HEK293T (cell line): ENCODE measurements at regions not wholly inside any gene's neighbourhood (a gene's known extent, or its start where the extent isn't known, plus 50 kb on each side); places are given as distances from the start of the nearest gene placed in this dataset.

Experiments used
- ARNT ChIP-seq: fragments of 450-650 bp; IDR thresholded peaks from 2 replicates; pipeline ENCODE4 v1.6.1; 2017; ENCODE audit warnings: mild to moderate bottlenecking
- BHLHE40 ChIP-seq: fragments of 450-650 bp; IDR thresholded peaks from 2 replicates; pipeline ENCODE4 v1.6.1; 2016; ENCODE audit warnings: mild to moderate bottlenecking, moderate library complexity, borderline replicate concordance
- CTBP1 ChIP-seq: fragments of 450-650 bp; IDR thresholded peaks from 2 replicates; pipeline ENCODE4 v1.6.1; 2016; ENCODE audit warnings: borderline replicate concordance
- ELF4 ChIP-seq: fragments of 450-650 bp; IDR thresholded peaks from 2 replicates; pipeline ENCODE4 v1.6.1; 2017; ENCODE audit warnings: antibody characterized with exemption
- FOXA1 ChIP-seq: fragments of 450-650 bp; IDR thresholded peaks from 2 replicates; pipeline ENCODE4 v1.6.1; 2016; ENCODE audit warnings: mild to moderate bottlenecking
- FOXK2 ChIP-seq: fragments of 450-650 bp; IDR thresholded peaks from 2 replicates; pipeline ENCODE4 v1.6.1; 2016; ENCODE audit warnings: mild to moderate bottlenecking
- FOXM1 ChIP-seq: fragments of 450-650 bp; IDR thresholded peaks from 2 replicates; pipeline ENCODE4 v1.6.1; 2017; ENCODE audit warnings: mild to moderate bottlenecking, borderline replicate concordance
- LEF1 ChIP-seq: fragments of 450-650 bp; IDR thresholded peaks from 2 replicates; pipeline ENCODE4 v1.6.1; 2017; ENCODE audit warnings: mild to moderate bottlenecking, borderline replicate concordance
- NFRKB ChIP-seq: fragments of 450-650 bp; IDR thresholded peaks from 2 replicates; pipeline ENCODE4 v1.6.1; 2016; ENCODE audit warnings: mild to moderate bottlenecking, moderate library complexity
- SP1 ChIP-seq: fragments of 450-650 bp; IDR thresholded peaks from 2 replicates; pipeline ENCODE4 v1.6.1; 2017
- SUZ12 ChIP-seq: fragments of 450-650 bp; IDR thresholded peaks from 2 replicates; pipeline ENCODE4 v1.6.1; 2016; ENCODE audit warnings: mild to moderate bottlenecking
- TF ChIP-seq, protein P1 (sequence below): fragments of 450-650 bp; IDR thresholded peaks from 2 replicates; pipeline ENCODE4 v1.6.1; 2016

DNA sequence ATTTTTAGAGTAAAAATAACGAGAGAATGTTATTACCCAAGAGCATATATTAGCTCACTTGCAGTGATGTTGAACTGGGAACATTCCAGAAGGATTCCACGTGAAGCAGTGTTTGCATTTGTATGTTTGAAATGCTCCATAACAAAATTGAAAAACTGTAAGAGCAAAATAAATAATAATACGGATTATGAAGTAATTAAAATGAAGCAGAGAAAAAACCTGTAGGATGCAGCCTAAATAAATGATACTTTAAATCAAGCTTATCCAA is 203.3 kb downstream of the BAMBI start:
- TF ChIP-seq FOXA1 (no peak), SP1 (no peak), FOXK2 (no peak), BHLHE40 (no peak), FOXM1 (no peak), CTBP1 (no peak), LEF1 (no peak), ELF4 (no peak), SUZ12 (no peak), ARNT (no peak), NFRKB (no peak)
- TF ChIP-seq, protein P1, sequence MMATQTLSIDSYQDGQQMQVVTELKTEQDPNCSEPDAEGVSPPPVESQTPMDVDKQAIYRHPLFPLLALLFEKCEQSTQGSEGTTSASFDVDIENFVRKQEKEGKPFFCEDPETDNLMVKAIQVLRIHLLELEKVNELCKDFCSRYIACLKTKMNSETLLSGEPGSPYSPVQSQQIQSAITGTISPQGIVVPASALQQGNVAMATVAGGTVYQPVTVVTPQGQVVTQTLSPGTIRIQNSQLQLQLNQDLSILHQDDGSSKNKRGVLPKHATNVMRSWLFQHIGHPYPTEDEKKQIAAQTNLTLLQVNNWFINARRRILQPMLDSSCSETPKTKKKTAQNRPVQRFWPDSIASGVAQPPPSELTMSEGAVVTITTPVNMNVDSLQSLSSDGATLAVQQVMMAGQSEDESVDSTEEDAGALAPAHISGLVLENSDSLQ = no peak
